A549 (cell line): ENCODE measurements at regions not wholly inside any gene's neighbourhood (a gene's known extent, or its start where the extent isn't known, plus 50 kb on each side); places are given as distances from the start of the nearest gene placed in this dataset.

ENCODE experiments used
- ATAC-seq, 2 experiments: fragments of 200-7000 bp in 1 of 2; fragments of >200 bp in 1 of 2; cut with Nextera tagmentation in 1 of 2; cut with Tn5 transposase in 1 of 2; 3 replicates each; pipeline versions ENCODE4 v1.8.0 to v1.9.1; 2018 to 2020; ENCODE audit warnings: mild to moderate bottlenecking in 1 of 2, moderate library complexity in 1 of 2
- CTCF ChIA-PET: fragments of 300-600 bp; sonication (Branson Sonifier 250); formaldehyde crosslinking; extraction: SDS; loops from one replicate; lab custom pipeline; 2021; ENCODE audit warnings: antibody characterized with exemption, inconsistent platforms; lab: Yijun Ruan, JAX
- POLR2A ChIA-PET: fragments of 350-600 bp; formaldehyde crosslinking; extraction: SDS; loops from one replicate; lab custom pipeline; 2021; ENCODE audit warnings: antibody characterized with exemption, inconsistent platforms; lab: Yijun Ruan, JAX
- DNase-seq, 2 experiments: peaks; one replicate each; pipeline versions ENCODE4 v3.0.0 to v3.0.0-alpha.2; 2011 to 2016; ENCODE audit warnings: low read depth in 1 of 2, low spot score in 1 of 2
- FAIRE-seq: peaks from 2 replicates; lab custom pipeline; 2011; peaks lifted over from hg19 to GRCh38; lab: Jason Lieb, UNC
- H3K27ac ChIP-seq, 2 experiments: fragments of >200 bp; sonication (Bioruptor Twin); formaldehyde crosslinking; 3 replicates each; pipeline ENCODE4 v1.5.1; 2016 to 2017
- H3K4me1 ChIP-seq: fragments of >200 bp; sonication (Bioruptor Twin); formaldehyde crosslinking; 3 replicates; pipeline ENCODE4 v1.6.1; 2016
- H3K4me2 ChIP-seq: fragments of >200 bp; sonication (Bioruptor Twin); formaldehyde crosslinking; 3 replicates; pipeline ENCODE4 v1.6.1; 2016
- H3K4me3 ChIP-seq: fragments of >200 bp; sonication (Bioruptor Twin); formaldehyde crosslinking; 3 replicates; pipeline ENCODE4 v1.5.1; 2016
- H3K9me3 ChIP-seq: fragments of >200 bp; sonication (Bioruptor Twin); formaldehyde crosslinking; 3 replicates; pipeline ENCODE4 v1.6.1; 2016
- BHLHE40 ChIP-seq: IDR thresholded peaks from 2 replicates; pipeline ENCODE4 v1.6.1; 2012; ENCODE audit warnings: low read depth, low read length, inconsistent platforms
- ELK1 ChIP-seq: fragments of 150-350 bp; IDR thresholded peaks from 2 replicates; pipeline ENCODE4 v1.6.1; 2014; ENCODE audit warnings: low read depth, mild to moderate bottlenecking, low read length
- FOSL2 ChIP-seq, 2 experiments: fragments of 450-650 bp in 1 of 2; fragments of >200 bp in 1 of 2; sonication (Bioruptor Twin) in 1 of 2; formaldehyde crosslinking; IDR thresholded peaks; 2 replicates each; pipeline versions ENCODE4 v1.5.0 to v1.6.1; 2016 to 2020; ENCODE audit warnings: mild to moderate bottlenecking in 1 of 2, moderate library complexity in 1 of 2
- FOXS1 ChIP-seq: fragments of 250-450 bp; sonication (Bioruptor Pico); IDR thresholded peaks from 2 replicates; pipeline ENCODE4 v1.5.0; 2020; ENCODE audit warnings: mild to moderate bottlenecking, moderate library complexity
- HDAC2 ChIP-seq: fragments of 200-600 bp; sonication (generic); IDR thresholded peaks from 2 replicates; pipeline ENCODE4 v1.6.1; 2016
- HOXB13 ChIP-seq: fragments of 250-450 bp; sonication (Bioruptor Pico); IDR thresholded peaks from 2 replicates; pipeline ENCODE4 v1.5.0; 2020; ENCODE audit warnings: low read depth, mild to moderate bottlenecking, moderate library complexity
- JUN ChIP-seq, 2 experiments: fragments of >200 bp; sonication (Bioruptor Twin); formaldehyde crosslinking; IDR thresholded peaks; 2 replicates in 1 of 2; 3 replicates in 1 of 2; pipeline ENCODE4 v1.6.1; 2016 to 2017
- JUNB ChIP-seq: fragments of >200 bp; sonication (Bioruptor Twin); formaldehyde crosslinking; IDR thresholded peaks from 2 replicates; pipeline ENCODE4 v1.6.1; 2016
- MAFK ChIP-seq: fragments of 450-650 bp; IDR thresholded peaks from 2 replicates; pipeline ENCODE4 v1.6.1; 2014; ENCODE audit not compliant: partially characterized antibody
- MAX ChIP-seq: IDR thresholded peaks from 2 replicates; pipeline ENCODE4 v1.6.1; 2012
- MYC ChIP-seq: IDR thresholded peaks from 2 replicates; pipeline ENCODE4 v1.6.1; 2012; ENCODE audit warnings: mild to moderate bottlenecking, inconsistent platforms, low read length, improper control_type of control experiment, borderline replicate concordance
- NPAS2 ChIP-seq: fragments of 250-450 bp; sonication (Bioruptor Pico); IDR thresholded peaks from 2 replicates; pipeline ENCODE4 v1.8.0; 2022; ENCODE audit warnings: mild to moderate bottlenecking, moderate library complexity, borderline replicate concordance
- PHF8 ChIP-seq: fragments of 200-600 bp; sonication (generic); IDR thresholded peaks from 2 replicates; pipeline ENCODE4 v1.6.1; 2016; ENCODE audit warnings: low read depth, mild to moderate bottlenecking, antibody characterized with exemption, moderate library complexity, borderline replicate concordance
- POLR2AphosphoS2 ChIP-seq: conservative IDR thresholded peaks from 2 replicates; pipeline ENCODE4 v1.6.1; 2012; ENCODE audit warnings: low read length, improper control_type of control experiment, inconsistent platforms
- RAD21 ChIP-seq, 2 experiments: fragments of >200 bp in 1 of 2; sonication (Bioruptor Twin) in 1 of 2; formaldehyde crosslinking in 1 of 2; IDR thresholded peaks in 1 of 2; conservative IDR thresholded peaks in 1 of 2; 2 replicates in 1 of 2; 3 replicates in 1 of 2; pipeline ENCODE4 v1.6.1; 2012 to 2018; ENCODE audit warnings: inconsistent platforms in 1 of 2
- RCOR1 ChIP-seq: fragments of 150-350 bp; IDR thresholded peaks from 2 replicates; pipeline ENCODE4 v1.6.1; 2014; ENCODE audit warnings: antibody characterized with exemption, low read length, low read depth
- ZFP36 ChIP-seq: fragments of 450-650 bp; IDR thresholded peaks from 2 replicates; pipeline ENCODE4 v1.6.1; 2014; ENCODE audit warnings: borderline replicate concordance; ENCODE audit not compliant: partially characterized antibody
- WGBS: methylation state at CpG from one replicate; pipeline ENCODE4 v1.1.6; 2017; ENCODE audit errors: missing lambda C conversion rate; 5-methylcytosine and 5-hydroxymethylcytosine counted together
- TF ChIP-seq, protein P1 (sequence below): fragments of 250-450 bp; sonication (Bioruptor Pico); IDR thresholded peaks from 2 replicates; pipeline ENCODE4 v1.5.0; 2021; ENCODE audit warnings: mild to moderate bottlenecking, moderate library complexity, borderline replicate concordance
- TF ChIP-seq, protein P2 (sequence below): fragments of 200-600 bp; sonication (generic); IDR thresholded peaks from 2 replicates; pipeline ENCODE4 v1.6.1; 2016; ENCODE audit warnings: antibody characterized with exemption, mild to moderate bottlenecking, moderate library complexity
- TF ChIP-seq, protein P3 (sequence below): fragments of 450-650 bp; IDR thresholded peaks from 2 replicates; pipeline ENCODE4 v1.6.1; 2014; ENCODE audit warnings: antibody characterized with exemption

- CTCF ChIA-PET, result interaction anchor here (1.9 kb wide), 1 partner anchor 132 kb away, joined by 7 read pairs; the partner anchor contains the start of gene ADRA1B
- Histone ChIP-seq H3K9me3 (no peaks in the 10 kb centered on the region), H3K4me2 (no peak overlapping the region)
- no peak for TF ChIP-seq JUN (IDR thresholded peaks at IDR 0.05)
- no peak for TF ChIP-seq HOXB13
- no peak for TF ChIP-seq ZFP36
- TF ChIP-seq, all 56 proteins: peak for 0
- DNase-seq, result no peak
- POLR2A ChIA-PET, result no interaction called here
- Histone ChIP-seq H3K4me3 (no peak overlapping the region), H3K27ac (no peak overlapping the region), H3K4me1 (0 out of 3 replicates have a peak, but pooled peaks cover 3% of the 10 kb centered on the region)
- no peak for ATAC-seq
- FAIRE-seq, result no peak
Observed at GRCh38 chr5:159784993-159785392, 131.3 kb upstream of the ADRA1B start.

DNA sequence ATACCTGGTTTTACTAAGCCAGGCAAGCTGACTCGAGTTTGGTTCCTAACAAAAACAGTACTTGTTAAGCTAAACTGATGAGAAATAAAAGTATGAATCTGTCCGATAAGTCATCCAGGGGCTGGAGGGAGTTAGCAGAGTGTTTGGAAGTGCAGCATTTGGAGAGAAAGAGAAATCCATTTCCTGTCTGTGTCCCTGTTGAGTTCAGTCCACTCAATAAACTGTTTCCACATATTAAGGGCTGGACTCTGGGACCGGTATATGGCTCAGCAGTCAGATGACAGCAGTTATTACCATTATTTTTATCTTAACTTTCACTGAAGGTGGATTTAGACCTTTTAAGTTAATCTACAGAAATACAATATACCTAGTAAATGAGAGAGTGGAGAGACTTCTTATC is 130.6 kb upstream of the ADRA1B start:
- H3K9me3 ChIP-seq, result no peaks in the 10 kb centered on the region
- 68% methylated on average over 3 of the region's 3 CpGs for WGBS
- ATAC-seq (no peak), FAIRE-seq (no peak), DNase-seq (no peak)
- H3K4me1 ChIP-seq, result 0 out of 3 replicates have a peak, but pooled peaks cover 3% of the 10 kb centered on the region
- no peak overlapping the region for H3K4me2 ChIP-seq
- ChIA-PET CTCF (interaction anchor here (1.9 kb wide), 1 partner anchor 131 kb away, joined by 7 read pairs; the partner anchor contains the start of gene ADRA1B), POLR2A (no interaction called here)
- TF ChIP-seq NPAS2 (CRISPR knock-in tag) (no peak), POLR2AphosphoS2 (no peak), ELK1 (no peak), MAFK (no peak), JUNB (no peak), MAX (no peak), MYC (no peak), PHF8 (no peak), FOSL2 (IDR thresholded peaks at IDR 0.05) (no peak), FOSL2 (CRISPR knock-in tag; IDR thresholded peaks at IDR 0.05) (no peak), RAD21 (conservative IDR thresholded peaks at IDR 0.05 in 1 of 2, IDR thresholded peaks at IDR 0.05 in 1 of 2) (no peak), RCOR1 (no peak), HDAC2 (no peak), FOXS1 (CRISPR knock-in tag) (no peak), BHLHE40 (no peak)
- TF ChIP-seq, protein P1, sequence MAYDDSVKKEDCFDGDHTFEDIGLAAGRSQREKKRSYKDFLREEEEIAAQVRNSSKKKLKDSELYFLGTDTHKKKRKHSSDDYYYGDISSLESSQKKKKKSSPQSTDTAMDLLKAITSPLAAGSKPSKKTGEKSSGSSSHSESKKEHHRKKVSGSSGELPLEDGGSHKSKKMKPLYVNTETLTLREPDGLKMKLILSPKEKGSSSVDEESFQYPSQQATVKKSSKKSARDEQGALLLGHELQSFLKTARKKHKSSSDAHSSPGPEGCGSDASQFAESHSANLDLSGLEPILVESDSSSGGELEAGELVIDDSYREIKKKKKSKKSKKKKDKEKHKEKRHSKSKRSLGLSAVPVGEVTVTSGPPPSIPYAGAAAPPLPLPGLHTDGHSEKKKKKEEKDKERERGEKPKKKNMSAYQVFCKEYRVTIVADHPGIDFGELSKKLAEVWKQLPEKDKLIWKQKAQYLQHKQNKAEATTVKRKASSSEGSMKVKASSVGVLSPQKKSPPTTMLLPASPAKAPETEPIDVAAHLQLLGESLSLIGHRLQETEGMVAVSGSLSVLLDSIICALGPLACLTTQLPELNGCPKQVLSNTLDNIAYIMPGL (CRISPR knock-in tag), result no peak
- TF ChIP-seq, protein P2, sequence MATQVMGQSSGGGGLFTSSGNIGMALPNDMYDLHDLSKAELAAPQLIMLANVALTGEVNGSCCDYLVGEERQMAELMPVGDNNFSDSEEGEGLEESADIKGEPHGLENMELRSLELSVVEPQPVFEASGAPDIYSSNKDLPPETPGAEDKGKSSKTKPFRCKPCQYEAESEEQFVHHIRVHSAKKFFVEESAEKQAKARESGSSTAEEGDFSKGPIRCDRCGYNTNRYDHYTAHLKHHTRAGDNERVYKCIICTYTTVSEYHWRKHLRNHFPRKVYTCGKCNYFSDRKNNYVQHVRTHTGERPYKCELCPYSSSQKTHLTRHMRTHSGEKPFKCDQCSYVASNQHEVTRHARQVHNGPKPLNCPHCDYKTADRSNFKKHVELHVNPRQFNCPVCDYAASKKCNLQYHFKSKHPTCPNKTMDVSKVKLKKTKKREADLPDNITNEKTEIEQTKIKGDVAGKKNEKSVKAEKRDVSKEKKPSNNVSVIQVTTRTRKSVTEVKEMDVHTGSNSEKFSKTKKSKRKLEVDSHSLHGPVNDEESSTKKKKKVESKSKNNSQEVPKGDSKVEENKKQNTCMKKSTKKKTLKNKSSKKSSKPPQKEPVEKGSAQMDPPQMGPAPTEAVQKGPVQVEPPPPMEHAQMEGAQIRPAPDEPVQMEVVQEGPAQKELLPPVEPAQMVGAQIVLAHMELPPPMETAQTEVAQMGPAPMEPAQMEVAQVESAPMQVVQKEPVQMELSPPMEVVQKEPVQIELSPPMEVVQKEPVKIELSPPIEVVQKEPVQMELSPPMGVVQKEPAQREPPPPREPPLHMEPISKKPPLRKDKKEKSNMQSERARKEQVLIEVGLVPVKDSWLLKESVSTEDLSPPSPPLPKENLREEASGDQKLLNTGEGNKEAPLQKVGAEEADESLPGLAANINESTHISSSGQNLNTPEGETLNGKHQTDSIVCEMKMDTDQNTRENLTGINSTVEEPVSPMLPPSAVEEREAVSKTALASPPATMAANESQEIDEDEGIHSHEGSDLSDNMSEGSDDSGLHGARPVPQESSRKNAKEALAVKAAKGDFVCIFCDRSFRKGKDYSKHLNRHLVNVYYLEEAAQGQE, result no peak
- TF ChIP-seq, protein P3, sequence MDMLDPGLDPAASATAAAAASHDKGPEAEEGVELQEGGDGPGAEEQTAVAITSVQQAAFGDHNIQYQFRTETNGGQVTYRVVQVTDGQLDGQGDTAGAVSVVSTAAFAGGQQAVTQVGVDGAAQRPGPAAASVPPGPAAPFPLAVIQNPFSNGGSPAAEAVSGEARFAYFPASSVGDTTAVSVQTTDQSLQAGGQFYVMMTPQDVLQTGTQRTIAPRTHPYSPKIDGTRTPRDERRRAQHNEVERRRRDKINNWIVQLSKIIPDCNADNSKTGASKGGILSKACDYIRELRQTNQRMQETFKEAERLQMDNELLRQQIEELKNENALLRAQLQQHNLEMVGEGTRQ, result no peak
- H3K4me3 ChIP-seq, result no peak overlapping the region
- no peak overlapping the region; a peak in 1 of 6 replicates for H3K27ac ChIP-seq
